ENCODE measurements at regions not wholly inside any gene's neighbourhood (a gene's known extent, or its start where the extent isn't known, plus 50 kb on each side); places are given as distances from the start of the nearest gene placed in this dataset.
A peak's percentile ranks its signal among the peaks of the same experiment; 100 is the strongest.
"Not testable (repeated sequence)": the region's sequence is repeated elsewhere in the genome, so short reads cannot be mapped to it uniquely, and the experiment has no call there.

- DNase-seq: no peak
Observed at GRCh38 chrX:74179499-74179898, 124.5 kb upstream of the ZCCHC13 start.

GRCh38 chrX:74179071-74179470 lies 124.9 kb upstream of the ZCCHC13 start:
- no peak for DNase-seq

- no peak for DNase-seq
Observed at GRCh38 chrX:74178536-74178935, 125.4 kb upstream of the ZCCHC13 start.

GRCh38 chrX:74171465-74171864 lies 132.5 kb upstream of the ZCCHC13 start:
- DNase-seq: no peak

GRCh38 chrX:74162199-74162598 lies 141.8 kb upstream of the ZCCHC13 start:
- DNase-seq: no peak

GRCh38 chrX:74160816-74161215 lies 143.2 kb upstream of the ZCCHC13 start:
- DNase-seq: no peak

- no peak for DNase-seq
Observed at GRCh38 chrX:74160358-74160757, 143.6 kb upstream of the ZCCHC13 start.

GRCh38 chrX:74147439-74147838 lies 156.5 kb upstream of the ZCCHC13 start:
- no peak for DNase-seq

- no peak for DNase-seq
Observed at GRCh38 chrX:74138943-74139342, 165.0 kb upstream of the ZCCHC13 start.

- DNase-seq: peak in 1 of 2 donors; percentile 13
Observed at GRCh38 chrX:74133156-74133796, 170.7 kb upstream of the ZCCHC13 start.

GRCh38 chrX:74132280-74132679 lies 171.7 kb upstream of the ZCCHC13 start:
- DNase-seq: no peak

- DNase-seq: no peak
Observed at GRCh38 chrX:74119016-74119910, 184.7 kb upstream of the ZCCHC13 start.

- DNase-seq: no peak
Observed at GRCh38 chrX:74117962-74118902, 185.7 kb upstream of the ZCCHC13 start.

- no peak for DNase-seq
Observed at GRCh38 chrX:74111245-74111644, 192.7 kb upstream of the ZCCHC13 start.

GRCh38 chrX:74107666-74108065 lies 196.3 kb upstream of the ZCCHC13 start:
- no peak for DNase-seq

GRCh38 chrX:74104356-74105015 lies 199.5 kb upstream of the ZCCHC13 start:
- no peak for DNase-seq

GRCh38 chrX:74098407-74098806 lies 205.6 kb upstream of the ZCCHC13 start:
- DNase-seq: not testable (repeated sequence)

- DNase-seq: no peak
Observed at GRCh38 chrX:74090049-74090448, 213.9 kb upstream of the ZCCHC13 start.

- DNase-seq: no peak
Observed at GRCh38 chrX:74085642-74086236, 218.2 kb upstream of the ZCCHC13 start.

GRCh38 chrX:74080165-74080564 lies 223.8 kb upstream of the ZCCHC13 start:
- DNase-seq: no peak

GRCh38 chrX:74065831-74066390 lies 213.4 kb upstream of the XIST start:
- no peak for DNase-seq
